WTC11 (cell line): ENCODE measurements at regions not wholly inside any gene's neighbourhood (a gene's known extent, or its start where the extent isn't known, plus 50 kb on each side); places are given as distances from the start of the nearest gene placed in this dataset.

ENCODE experiments used
- ATAC-seq: fragments of 200-7000 bp; cut with Tn5 transposase; 2 replicates; pipeline ENCODE4 v1.10.0; 2021; ENCODE audit warnings: mild to moderate bottlenecking, moderate library complexity
- CTCF ChIA-PET: fragments of 300-600 bp; sonication (Branson Sonifier 250); formaldehyde crosslinking; loops from one replicate; lab custom pipeline; 2021; ENCODE audit warnings: antibody characterized with exemption; lab: Charles Lee
- POLR2A ChIA-PET: fragments of 350-600 bp; sonication (Branson Sonifier 250); formaldehyde crosslinking; loops from one replicate; lab custom pipeline; 2021; ENCODE audit warnings: antibody characterized with exemption; lab: Charles Lee
- DNase-seq: peaks from one replicate; pipeline ENCODE4 v3.0.0; 2021; ENCODE audit warnings: low spot score
- H3K27ac Mint-ChIP-seq: 2 replicates; pipeline ENCODE4 v1.8.0; 2021; ENCODE audit warnings: mixed read lengths
- H3K27me3 Mint-ChIP-seq: 2 replicates; pipeline ENCODE4 v1.8.0; 2021; ENCODE audit warnings: low read depth, mild to moderate bottlenecking, moderate library complexity, mixed read lengths
- H3K36me3 Mint-ChIP-seq: 2 replicates; pipeline ENCODE4 v1.8.0; 2021; ENCODE audit warnings: mixed read lengths
- H3K4me1 Mint-ChIP-seq: 2 replicates; pipeline ENCODE4 v1.8.0; 2022; ENCODE audit warnings: mixed read lengths
- H3K4me3 Mint-ChIP-seq: 2 replicates; pipeline ENCODE4 v1.8.0; 2021; ENCODE audit warnings: mild to moderate bottlenecking, moderate library complexity, mixed read lengths
- H3K9me3 Mint-ChIP-seq: 2 replicates; pipeline ENCODE4 v1.8.0; 2021; ENCODE audit warnings: mixed read lengths
- CREB1 ChIP-seq: sonication (generic); formaldehyde crosslinking; IDR thresholded peaks from 2 replicates; pipeline ENCODE4 v1.8.0; 2023; ENCODE audit warnings: mild to moderate bottlenecking, missing genetic modification reagents
- CREM ChIP-seq: sonication (generic); formaldehyde crosslinking; IDR thresholded peaks from 2 replicates; pipeline ENCODE4 v1.8.1; 2022; ENCODE audit warnings: mild to moderate bottlenecking, missing genetic modification reagents, moderate library complexity
- GABPB1 ChIP-seq: sonication (generic); formaldehyde crosslinking; IDR thresholded peaks from 2 replicates; pipeline ENCODE4 v1.8.1; 2023; ENCODE audit warnings: mild to moderate bottlenecking, missing genetic modification reagents
- GTF2I ChIP-seq: fragments of 250-450 bp; sonication (Bioruptor Pico); conservative IDR thresholded peaks from 2 replicates; pipeline ENCODE4 v1.4.0; 2021; ENCODE audit warnings: mild to moderate bottlenecking
- NR2C2 ChIP-seq: sonication (generic); formaldehyde crosslinking; IDR thresholded peaks from 2 replicates; pipeline ENCODE4 v1.8.0; 2022; ENCODE audit warnings: mild to moderate bottlenecking, missing genetic modification reagents
- RORB ChIP-seq: fragments of 250-450 bp; sonication (Bioruptor Pico); IDR thresholded peaks from 2 replicates; pipeline ENCODE4 v1.9.0; 2021; ENCODE audit warnings: mild to moderate bottlenecking
- SOX15 ChIP-seq: fragments of 250-450 bp; sonication (Bioruptor Pico); IDR thresholded peaks from 2 replicates; pipeline ENCODE4 v1.9.0; 2021; ENCODE audit warnings: mild to moderate bottlenecking
- SP1 ChIP-seq: sonication (generic); formaldehyde crosslinking; conservative IDR thresholded peaks from 2 replicates; pipeline ENCODE4 v1.8.1; 2022; ENCODE audit warnings: missing genetic modification reagents
- TCF7 ChIP-seq: sonication (generic); formaldehyde crosslinking; IDR thresholded peaks from 2 replicates; pipeline ENCODE4 v1.8.0; 2022; ENCODE audit warnings: mild to moderate bottlenecking, low read depth, missing genetic modification reagents, moderate library complexity
- ZNF219 ChIP-seq: sonication (generic); formaldehyde crosslinking; IDR thresholded peaks from 2 replicates; pipeline ENCODE4 v1.8.0; 2023; ENCODE audit warnings: missing genetic modification reagents, mild to moderate bottlenecking, borderline replicate concordance
- TF ChIP-seq, protein P1 (sequence below): sonication (generic); formaldehyde crosslinking; IDR thresholded peaks from 2 replicates; pipeline ENCODE4 v1.8.0; 2022; ENCODE audit warnings: mild to moderate bottlenecking, missing genetic modification reagents
- TF ChIP-seq, protein P2 (sequence below): sonication (generic); formaldehyde crosslinking; IDR thresholded peaks from 2 replicates; pipeline ENCODE4 v1.8.1; 2023; ENCODE audit warnings: mild to moderate bottlenecking, missing genetic modification reagents, moderate library complexity
- TF ChIP-seq, protein P3 (sequence below): fragments of 250-450 bp; sonication (Bioruptor Pico); IDR thresholded peaks from 2 replicates; pipeline ENCODE4 v1.9.0; 2021; ENCODE audit warnings: mild to moderate bottlenecking, borderline replicate concordance
- TF ChIP-seq, protein P4 (sequence below): sonication (generic); formaldehyde crosslinking; IDR thresholded peaks from 2 replicates; pipeline ENCODE4 v1.8.0; 2022; ENCODE audit warnings: missing genetic modification reagents
- TF ChIP-seq, protein P5 (sequence below): sonication (generic); formaldehyde crosslinking; IDR thresholded peaks from 2 replicates; pipeline ENCODE4 v1.8.0; 2022; ENCODE audit warnings: mild to moderate bottlenecking, missing genetic modification reagents
- TF ChIP-seq, protein P6 (sequence below): sonication (generic); formaldehyde crosslinking; IDR thresholded peaks from 2 replicates; pipeline ENCODE4 v1.8.1; 2022; ENCODE audit warnings: low read depth, missing genetic modification reagents, borderline replicate concordance

DNA sequence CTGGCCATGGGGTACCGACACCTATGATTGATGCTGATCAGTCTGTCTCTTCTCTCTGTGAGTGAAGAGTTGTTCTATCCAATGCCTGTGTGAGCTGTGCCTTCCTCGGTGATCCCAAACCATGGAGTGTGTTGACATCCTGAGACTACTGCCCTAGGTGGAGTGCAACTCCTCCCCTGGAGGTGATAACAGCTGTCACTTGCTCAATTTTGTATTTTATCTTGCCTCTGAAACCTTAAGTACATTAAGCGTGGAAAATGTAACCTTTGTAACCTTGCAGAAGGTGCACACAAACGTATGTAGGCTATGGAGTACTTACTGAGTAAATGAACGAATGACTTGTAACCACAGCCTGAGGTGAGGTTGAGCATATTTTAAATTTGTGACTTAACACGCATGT, 256.2 kb downstream of the FNDC1 start:
- ATAC-seq (no peak), DNase-seq (no peak)
- Mint-ChIP-seq H3K9me3 (peaks cover 11% of the 10 kb centered on the region; the same call in 1 of the 2 replicates), H3K27me3 (peaks cover 4% of the 10 kb centered on the region; the same call in 1 of the 2 replicates), H3K27ac (no peak overlapping the region), H3K4me3 (no peak overlapping the region), H3K4me1 (peaks cover 5% of the 10 kb centered on the region), H3K36me3 (no peaks in the 10 kb centered on the region)
- CTCF ChIA-PET, result no interaction called here
- no peak for TF ChIP-seq GABPB1 (CRISPR knock-in tag)
- TF ChIP-seq, protein P1, sequence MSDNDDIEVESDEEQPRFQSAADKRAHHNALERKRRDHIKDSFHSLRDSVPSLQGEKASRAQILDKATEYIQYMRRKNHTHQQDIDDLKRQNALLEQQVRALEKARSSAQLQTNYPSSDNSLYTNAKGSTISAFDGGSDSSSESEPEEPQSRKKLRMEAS (CRISPR knock-in tag), result no peak
- TF ChIP-seq TCF7 (CRISPR knock-in tag), result no peak
- no peak for TF ChIP-seq CREM (CRISPR knock-in tag)
- TF ChIP-seq, protein P2, sequence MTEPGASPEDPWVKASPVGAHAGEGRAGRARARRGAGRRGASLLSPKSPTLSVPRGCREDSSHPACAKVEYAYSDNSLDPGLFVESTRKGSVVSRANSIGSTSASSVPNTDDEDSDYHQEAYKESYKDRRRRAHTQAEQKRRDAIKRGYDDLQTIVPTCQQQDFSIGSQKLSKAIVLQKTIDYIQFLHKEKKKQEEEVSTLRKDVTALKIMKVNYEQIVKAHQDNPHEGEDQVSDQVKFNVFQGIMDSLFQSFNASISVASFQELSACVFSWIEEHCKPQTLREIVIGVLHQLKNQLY (CRISPR knock-in tag), result no peak
- TF ChIP-seq, protein P3, sequence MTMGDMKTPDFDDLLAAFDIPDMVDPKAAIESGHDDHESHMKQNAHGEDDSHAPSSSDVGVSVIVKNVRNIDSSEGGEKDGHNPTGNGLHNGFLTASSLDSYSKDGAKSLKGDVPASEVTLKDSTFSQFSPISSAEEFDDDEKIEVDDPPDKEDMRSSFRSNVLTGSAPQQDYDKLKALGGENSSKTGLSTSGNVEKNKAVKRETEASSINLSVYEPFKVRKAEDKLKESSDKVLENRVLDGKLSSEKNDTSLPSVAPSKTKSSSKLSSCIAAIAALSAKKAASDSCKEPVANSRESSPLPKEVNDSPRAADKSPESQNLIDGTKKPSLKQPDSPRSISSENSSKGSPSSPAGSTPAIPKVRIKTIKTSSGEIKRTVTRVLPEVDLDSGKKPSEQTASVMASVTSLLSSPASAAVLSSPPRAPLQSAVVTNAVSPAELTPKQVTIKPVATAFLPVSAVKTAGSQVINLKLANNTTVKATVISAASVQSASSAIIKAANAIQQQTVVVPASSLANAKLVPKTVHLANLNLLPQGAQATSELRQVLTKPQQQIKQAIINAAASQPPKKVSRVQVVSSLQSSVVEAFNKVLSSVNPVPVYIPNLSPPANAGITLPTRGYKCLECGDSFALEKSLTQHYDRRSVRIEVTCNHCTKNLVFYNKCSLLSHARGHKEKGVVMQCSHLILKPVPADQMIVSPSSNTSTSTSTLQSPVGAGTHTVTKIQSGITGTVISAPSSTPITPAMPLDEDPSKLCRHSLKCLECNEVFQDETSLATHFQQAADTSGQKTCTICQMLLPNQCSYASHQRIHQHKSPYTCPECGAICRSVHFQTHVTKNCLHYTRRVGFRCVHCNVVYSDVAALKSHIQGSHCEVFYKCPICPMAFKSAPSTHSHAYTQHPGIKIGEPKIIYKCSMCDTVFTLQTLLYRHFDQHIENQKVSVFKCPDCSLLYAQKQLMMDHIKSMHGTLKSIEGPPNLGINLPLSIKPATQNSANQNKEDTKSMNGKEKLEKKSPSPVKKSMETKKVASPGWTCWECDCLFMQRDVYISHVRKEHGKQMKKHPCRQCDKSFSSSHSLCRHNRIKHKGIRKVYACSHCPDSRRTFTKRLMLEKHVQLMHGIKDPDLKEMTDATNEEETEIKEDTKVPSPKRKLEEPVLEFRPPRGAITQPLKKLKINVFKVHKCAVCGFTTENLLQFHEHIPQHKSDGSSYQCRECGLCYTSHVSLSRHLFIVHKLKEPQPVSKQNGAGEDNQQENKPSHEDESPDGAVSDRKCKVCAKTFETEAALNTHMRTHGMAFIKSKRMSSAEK (CRISPR knock-in tag), result no peak
- POLR2A ChIA-PET, result no interaction called here

DNA sequence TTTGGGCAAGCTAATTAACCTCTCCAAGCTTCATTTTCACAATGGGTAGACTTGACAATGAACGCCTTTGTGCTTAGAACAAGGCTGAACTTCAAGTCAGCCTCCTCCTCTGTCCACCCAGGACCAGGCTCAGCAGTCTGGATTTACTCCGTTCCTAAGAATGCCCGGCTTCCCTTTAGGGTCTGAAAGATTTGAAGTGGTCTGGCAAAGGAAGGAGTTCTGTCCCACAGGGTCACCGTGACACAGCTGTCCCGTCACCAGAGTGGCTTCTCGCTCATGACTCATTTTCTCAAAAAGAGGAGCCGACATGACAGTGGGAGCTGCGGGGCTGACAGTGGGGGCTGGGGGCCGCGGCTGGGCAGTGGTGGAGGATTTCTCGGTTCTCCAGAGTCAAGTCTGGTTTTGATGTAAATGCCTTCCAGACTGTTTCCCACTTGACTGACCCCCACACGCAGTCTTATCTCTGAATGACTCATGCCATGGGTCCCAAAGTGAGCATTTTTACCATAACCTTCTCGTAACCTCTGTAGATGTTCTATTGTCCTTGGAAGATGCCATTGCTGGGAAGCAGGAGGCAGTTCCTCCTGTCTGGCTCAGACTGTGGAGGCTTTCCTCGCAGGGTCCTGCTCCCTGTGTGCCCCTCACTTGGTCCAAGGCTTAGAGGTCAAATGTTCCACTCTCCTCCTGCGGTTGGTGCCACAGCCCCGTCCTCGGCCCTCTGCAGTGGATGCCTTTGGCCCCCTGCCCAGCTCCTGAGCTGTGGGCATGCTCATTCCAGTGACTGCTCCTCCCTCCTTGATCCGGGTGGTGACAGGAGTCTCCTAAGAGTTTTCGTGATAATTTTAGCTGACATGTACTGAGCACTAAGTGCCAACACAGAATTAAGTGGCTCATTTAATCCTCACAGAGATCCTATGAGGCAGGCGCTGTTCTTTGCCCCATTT, 253.1 kb downstream of the FNDC1 start:
- Mint-ChIP-seq H3K4me1 (peaks cover 5% of the 10 kb centered on the region), H3K4me3 (no peak overlapping the region), H3K9me3 (peaks cover 12% of the 10 kb centered on the region), H3K27me3 (no peaks in the 10 kb centered on the region; the same call in 1 of the 2 replicates), H3K27ac (no peak overlapping the region; the same call in 1 of the 2 replicates), H3K36me3 (no peaks in the 10 kb centered on the region)
- POLR2A ChIA-PET, result no interaction called here
- CTCF ChIA-PET, result interaction anchor here (0.7 kb wide), 1 partner anchor 248 kb away, joined by 3 read pairs; no protein-coding TSS in a partner anchor
- ATAC-seq (no peak), DNase-seq (no peak)
- TF ChIP-seq RORB (CRISPR knock-in tag) (no peak), ZNF219 (no peak), CREB1 (CRISPR knock-in tag) (no peak), SOX15 (CRISPR knock-in tag) (no peak), GTF2I (CRISPR knock-in tag) (no peak), SP1 (CRISPR knock-in tag) (no peak), NR2C2 (CRISPR knock-in tag) (no peak)
- TF ChIP-seq, protein P4, sequence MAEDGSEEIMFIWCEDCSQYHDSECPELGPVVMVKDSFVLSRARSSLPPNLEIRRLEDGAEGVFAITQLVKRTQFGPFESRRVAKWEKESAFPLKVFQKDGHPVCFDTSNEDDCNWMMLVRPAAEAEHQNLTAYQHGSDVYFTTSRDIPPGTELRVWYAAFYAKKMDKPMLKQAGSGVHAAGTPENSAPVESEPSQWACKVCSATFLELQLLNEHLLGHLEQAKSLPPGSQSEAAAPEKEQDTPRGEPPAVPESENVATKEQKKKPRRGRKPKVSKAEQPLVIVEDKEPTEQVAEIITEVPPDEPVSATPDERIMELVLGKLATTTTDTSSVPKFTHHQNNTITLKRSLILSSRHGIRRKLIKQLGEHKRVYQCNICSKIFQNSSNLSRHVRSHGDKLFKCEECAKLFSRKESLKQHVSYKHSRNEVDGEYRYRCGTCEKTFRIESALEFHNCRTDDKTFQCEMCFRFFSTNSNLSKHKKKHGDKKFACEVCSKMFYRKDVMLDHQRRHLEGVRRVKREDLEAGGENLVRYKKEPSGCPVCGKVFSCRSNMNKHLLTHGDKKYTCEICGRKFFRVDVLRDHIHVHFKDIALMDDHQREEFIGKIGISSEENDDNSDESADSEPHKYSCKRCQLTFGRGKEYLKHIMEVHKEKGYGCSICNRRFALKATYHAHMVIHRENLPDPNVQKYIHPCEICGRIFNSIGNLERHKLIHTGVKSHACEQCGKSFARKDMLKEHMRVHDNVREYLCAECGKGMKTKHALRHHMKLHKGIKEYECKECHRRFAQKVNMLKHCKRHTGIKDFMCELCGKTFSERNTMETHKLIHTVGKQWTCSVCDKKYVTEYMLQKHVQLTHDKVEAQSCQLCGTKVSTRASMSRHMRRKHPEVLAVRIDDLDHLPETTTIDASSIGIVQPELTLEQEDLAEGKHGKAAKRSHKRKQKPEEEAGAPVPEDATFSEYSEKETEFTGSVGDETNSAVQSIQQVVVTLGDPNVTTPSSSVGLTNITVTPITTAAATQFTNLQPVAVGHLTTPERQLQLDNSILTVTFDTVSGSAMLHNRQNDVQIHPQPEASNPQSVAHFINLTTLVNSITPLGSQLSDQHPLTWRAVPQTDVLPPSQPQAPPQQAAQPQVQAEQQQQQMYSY (CRISPR knock-in tag), result no peak
- TF ChIP-seq, protein P5, sequence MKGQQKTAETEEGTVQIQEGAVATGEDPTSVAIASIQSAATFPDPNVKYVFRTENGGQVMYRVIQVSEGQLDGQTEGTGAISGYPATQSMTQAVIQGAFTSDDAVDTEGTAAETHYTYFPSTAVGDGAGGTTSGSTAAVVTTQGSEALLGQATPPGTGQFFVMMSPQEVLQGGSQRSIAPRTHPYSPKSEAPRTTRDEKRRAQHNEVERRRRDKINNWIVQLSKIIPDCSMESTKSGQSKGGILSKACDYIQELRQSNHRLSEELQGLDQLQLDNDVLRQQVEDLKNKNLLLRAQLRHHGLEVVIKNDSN (CRISPR knock-in tag), result no peak
- TF ChIP-seq, protein P6, sequence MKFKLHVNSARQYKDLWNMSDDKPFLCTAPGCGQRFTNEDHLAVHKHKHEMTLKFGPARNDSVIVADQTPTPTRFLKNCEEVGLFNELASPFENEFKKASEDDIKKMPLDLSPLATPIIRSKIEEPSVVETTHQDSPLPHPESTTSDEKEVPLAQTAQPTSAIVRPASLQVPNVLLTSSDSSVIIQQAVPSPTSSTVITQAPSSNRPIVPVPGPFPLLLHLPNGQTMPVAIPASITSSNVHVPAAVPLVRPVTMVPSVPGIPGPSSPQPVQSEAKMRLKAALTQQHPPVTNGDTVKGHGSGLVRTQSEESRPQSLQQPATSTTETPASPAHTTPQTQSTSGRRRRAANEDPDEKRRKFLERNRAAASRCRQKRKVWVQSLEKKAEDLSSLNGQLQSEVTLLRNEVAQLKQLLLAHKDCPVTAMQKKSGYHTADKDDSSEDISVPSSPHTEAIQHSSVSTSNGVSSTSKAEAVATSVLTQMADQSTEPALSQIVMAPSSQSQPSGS (CRISPR knock-in tag), result no peak
- TF ChIP-seq, protein P3 (CRISPR knock-in tag), result no peak
